ENCODE measurements at regions not wholly inside any gene's neighbourhood (a gene's known extent, or its start where the extent isn't known, plus 50 kb on each side); places are given as distances from the start of the nearest gene placed in this dataset.

- Histone ChIP-seq H3K4me3 (no peak overlapping the region), H3K36me3 (no peaks in the 10 kb centered on the region), H3K9me3 (peaks cover 0 to 4% (median 0%) of the 10 kb centered on the region in 3 donors), H3K4me1 (no peaks in the 10 kb centered on the region), H3K27me3 (no peaks in the 10 kb centered on the region), H3K27ac (no peak overlapping the region)
- DNase-seq: no peak
- TF ChIP-seq CTCF (IDR thresholded peaks at IDR 0.05) (no peak), POLR2A (IDR thresholded peaks at IDR 0.05) (no peak)
- 49 to 58% methylated on average over 3 of the region's 3 CpGs for WGBS, 2 donors
- intact Hi-C loops (cut with DNase I): no loop called here
These were observed 639.8 kb upstream of the FZD8 start for GRCh38 chr10:36281831-36282331.

- no peak overlapping the region for H3K27ac ChIP-seq
- intact Hi-C loops (cut with DNase I): no loop called here
- H3K9me3 ChIP-seq: no peaks in the 10 kb centered on the region
- no peaks in the 10 kb centered on the region for H3K27me3 ChIP-seq
- 85 to 86% methylated on average over 9 to 11 of the region's 11 CpGs for WGBS, 2 donors
- DNase-seq: no peak
- H3K4me1 ChIP-seq: no peaks in the 10 kb centered on the region
- H3K4me3 ChIP-seq: no peak overlapping the region
- TF ChIP-seq POLR2A (IDR thresholded peaks at IDR 0.05): no peak
- no peak for TF ChIP-seq CTCF (IDR thresholded peaks at IDR 0.05)
- H3K36me3 ChIP-seq: no peaks in the 10 kb centered on the region
These were observed 638.9 kb upstream of the FZD8 start for GRCh38 chr10:36280890-36281499.

- H3K36me3 ChIP-seq: no peaks in the 10 kb centered on the region
- no peaks in the 10 kb centered on the region for H3K9me3 ChIP-seq
- TF ChIP-seq CTCF (IDR thresholded peaks at IDR 0.05) (no peak), POLR2A (IDR thresholded peaks at IDR 0.05) (no peak)
- 71 to 80% methylated on average over 1 of the region's 1 CpG for WGBS, 2 donors
- DNase-seq: no peak
- H3K27ac ChIP-seq: no peak overlapping the region
- no peaks in the 10 kb centered on the region for H3K4me1 ChIP-seq
- intact Hi-C loops (cut with DNase I): no loop called here
- no peak overlapping the region for H3K4me3 ChIP-seq
- no peaks in the 10 kb centered on the region for H3K27me3 ChIP-seq
These were observed 638.2 kb upstream of the FZD8 start for GRCh38 chr10:36280321-36280741.

GRCh38 chr10:36278176-36278575, 636.1 kb upstream of the FZD8 start:
- Histone ChIP-seq H3K27me3 (no peaks in the 10 kb centered on the region), H3K9me3 (no peaks in the 10 kb centered on the region), H3K27ac (no peak overlapping the region), H3K36me3 (no peaks in the 10 kb centered on the region), H3K4me3 (no peak overlapping the region), H3K4me1 (no peaks in the 10 kb centered on the region)
- TF ChIP-seq POLR2A (IDR thresholded peaks at IDR 0.05) (no peak), CTCF (IDR thresholded peaks at IDR 0.05) (no peak)
- WGBS, 2 donors: 60 to 61% methylated on average over 3 of the region's 3 CpGs
- DNase-seq: no peak
- intact Hi-C loops (cut with DNase I): no loop called here

- Histone ChIP-seq H3K27ac (no peak overlapping the region), H3K4me1 (no peaks in the 10 kb centered on the region), H3K36me3 (no peaks in the 10 kb centered on the region), H3K9me3 (no peaks in the 10 kb centered on the region), H3K4me3 (no peak overlapping the region), H3K27me3 (no peaks in the 10 kb centered on the region)
- no peak for DNase-seq
- intact Hi-C loops (cut with DNase I): no loop called here
- TF ChIP-seq POLR2A (IDR thresholded peaks at IDR 0.05): no peak
- no peak for TF ChIP-seq CTCF (IDR thresholded peaks at IDR 0.05)
These were observed 635.4 kb upstream of the FZD8 start for GRCh38 chr10:36277459-36277858.
